ENCODE measurements at regions not wholly inside any gene's neighbourhood (a gene's known extent, or its start where the extent isn't known, plus 50 kb on each side); places are given as distances from the start of the nearest gene placed in this dataset.
A peak's percentile ranks its signal among the peaks of the same experiment; 100 is the strongest.
"Not testable (repeated sequence)": the region's sequence is repeated elsewhere in the genome, so short reads cannot be mapped to it uniquely, and the experiment has no call there.

DNA sequence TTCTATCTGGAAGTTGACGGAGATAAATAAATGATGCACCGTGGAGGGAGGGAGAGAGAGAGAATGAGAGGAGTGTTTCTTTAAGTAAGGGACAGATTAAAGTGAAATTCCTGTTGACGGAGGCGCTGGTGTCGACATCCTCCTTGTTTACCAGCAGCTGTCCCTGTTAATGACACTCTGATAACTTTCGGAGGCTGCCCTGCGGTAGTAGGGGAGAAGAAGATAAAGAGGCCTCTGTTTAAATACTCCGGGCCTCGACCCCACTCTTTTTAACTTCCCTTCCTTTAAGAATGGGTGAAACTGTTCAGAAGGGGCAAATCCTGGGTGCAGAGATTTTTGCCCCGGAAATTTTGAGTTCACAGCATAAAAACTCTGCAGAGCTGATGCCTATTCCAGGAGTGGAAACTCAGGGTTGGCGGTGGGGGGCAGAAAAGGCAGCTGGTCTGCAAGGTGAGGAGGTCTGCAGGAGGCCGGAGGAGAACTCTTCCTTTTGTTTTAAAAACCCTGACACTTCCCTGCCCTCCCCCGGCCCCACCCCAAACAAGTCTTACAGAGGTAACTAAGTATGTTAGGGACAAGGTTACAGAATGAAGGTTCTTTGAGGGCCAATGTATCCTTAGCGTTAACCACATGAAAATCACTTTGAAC is 276.6 kb upstream of the NR2F2 start:
- Histone ChIP-seq H3K36me3 (ENCODE audit: control insufficient read depth, insufficient read depth, low read length) (no peaks in the 10 kb centered on the region), H3K4me2 (ENCODE audit: extremely low read depth, insufficient read depth, low read length) (peak overlapping the region; percentile 4), H4K20me1 (ENCODE audit: control insufficient read depth, extremely low read depth, insufficient read depth, low read length) (no peaks in the 10 kb centered on the region), H2AFZ (ENCODE audit: low read length) (peak overlapping the region; percentile 31), H3K9me3 (ENCODE audit: control insufficient read depth, insufficient read depth, low read depth, low read length) (no peaks in the 10 kb centered on the region), H3K4me1 (ENCODE audit: control insufficient read depth, extremely low read depth, insufficient read depth, low read length) (no peaks in the 10 kb centered on the region), H3K79me2 (ENCODE audit: control insufficient read depth, insufficient read depth, low read length) (no peaks in the 10 kb centered on the region), H3K27me3 (ENCODE audit: control insufficient read depth, insufficient read depth, low read length) (no peaks in the 10 kb centered on the region), H3K27ac (ENCODE audit: insufficient read depth, low read length) (no peak overlapping the region), H3K4me3 (replicated peaks in 1 of 4; ENCODE audit: control extremely low read depth in 1 of 4, insufficient read depth in 1 of 4, low read depth in 3 of 4, low read length in 4 of 4) (peak overlapping the region in 1 of 4 experiments; percentile 37), H3K9ac (ENCODE audit: insufficient read depth, low read length) (no peak overlapping the region)
- DNase-seq (ENCODE audit: low read depth in 2 of 2): peak in 1 of 2 donors; percentile 41
- no peak for TF ChIP-seq EZH2 (IDR thresholded peaks at IDR 0.05; ENCODE audit: low read length, missing control alignments)
- TF ChIP-seq, protein P1, sequence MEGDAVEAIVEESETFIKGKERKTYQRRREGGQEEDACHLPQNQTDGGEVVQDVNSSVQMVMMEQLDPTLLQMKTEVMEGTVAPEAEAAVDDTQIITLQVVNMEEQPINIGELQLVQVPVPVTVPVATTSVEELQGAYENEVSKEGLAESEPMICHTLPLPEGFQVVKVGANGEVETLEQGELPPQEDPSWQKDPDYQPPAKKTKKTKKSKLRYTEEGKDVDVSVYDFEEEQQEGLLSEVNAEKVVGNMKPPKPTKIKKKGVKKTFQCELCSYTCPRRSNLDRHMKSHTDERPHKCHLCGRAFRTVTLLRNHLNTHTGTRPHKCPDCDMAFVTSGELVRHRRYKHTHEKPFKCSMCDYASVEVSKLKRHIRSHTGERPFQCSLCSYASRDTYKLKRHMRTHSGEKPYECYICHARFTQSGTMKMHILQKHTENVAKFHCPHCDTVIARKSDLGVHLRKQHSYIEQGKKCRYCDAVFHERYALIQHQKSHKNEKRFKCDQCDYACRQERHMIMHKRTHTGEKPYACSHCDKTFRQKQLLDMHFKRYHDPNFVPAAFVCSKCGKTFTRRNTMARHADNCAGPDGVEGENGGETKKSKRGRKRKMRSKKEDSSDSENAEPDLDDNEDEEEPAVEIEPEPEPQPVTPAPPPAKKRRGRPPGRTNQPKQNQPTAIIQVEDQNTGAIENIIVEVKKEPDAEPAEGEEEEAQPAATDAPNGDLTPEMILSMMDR (conservative IDR thresholded peaks at IDR 0.05 in 1 of 2, IDR thresholded peaks at IDR 0.05 in 1 of 2; ENCODE audit: low read depth in 1 of 2, low read length in 2 of 2): no peak

DNA sequence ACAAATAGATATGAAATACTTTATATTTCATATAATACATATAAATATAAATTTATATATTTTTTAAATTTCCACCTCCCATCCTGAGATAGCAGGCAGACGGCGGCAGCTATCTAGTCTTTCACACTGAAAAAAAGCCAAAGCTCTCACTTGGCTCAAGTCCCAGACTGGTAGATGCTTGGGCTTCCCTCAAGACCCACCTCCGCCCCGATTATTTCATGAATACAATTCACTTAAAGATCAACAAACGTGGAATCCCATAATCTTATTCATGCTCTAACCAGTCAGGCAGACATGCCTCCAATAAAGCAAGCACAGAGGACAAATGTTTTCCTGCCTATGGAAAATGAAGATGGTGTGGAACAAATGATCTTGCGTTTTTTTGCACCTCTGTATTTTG is 275.9 kb upstream of the NR2F2 start:
- TF ChIP-seq, protein P1 (conservative IDR thresholded peaks at IDR 0.05 in 1 of 2, IDR thresholded peaks at IDR 0.05 in 1 of 2; ENCODE audit: low read depth in 1 of 2, low read length in 2 of 2): no peak
- TF ChIP-seq EZH2 (IDR thresholded peaks at IDR 0.05; ENCODE audit: low read length, missing control alignments): no peak
- no peak for DNase-seq (ENCODE audit: low read depth in 2 of 2)

DNA sequence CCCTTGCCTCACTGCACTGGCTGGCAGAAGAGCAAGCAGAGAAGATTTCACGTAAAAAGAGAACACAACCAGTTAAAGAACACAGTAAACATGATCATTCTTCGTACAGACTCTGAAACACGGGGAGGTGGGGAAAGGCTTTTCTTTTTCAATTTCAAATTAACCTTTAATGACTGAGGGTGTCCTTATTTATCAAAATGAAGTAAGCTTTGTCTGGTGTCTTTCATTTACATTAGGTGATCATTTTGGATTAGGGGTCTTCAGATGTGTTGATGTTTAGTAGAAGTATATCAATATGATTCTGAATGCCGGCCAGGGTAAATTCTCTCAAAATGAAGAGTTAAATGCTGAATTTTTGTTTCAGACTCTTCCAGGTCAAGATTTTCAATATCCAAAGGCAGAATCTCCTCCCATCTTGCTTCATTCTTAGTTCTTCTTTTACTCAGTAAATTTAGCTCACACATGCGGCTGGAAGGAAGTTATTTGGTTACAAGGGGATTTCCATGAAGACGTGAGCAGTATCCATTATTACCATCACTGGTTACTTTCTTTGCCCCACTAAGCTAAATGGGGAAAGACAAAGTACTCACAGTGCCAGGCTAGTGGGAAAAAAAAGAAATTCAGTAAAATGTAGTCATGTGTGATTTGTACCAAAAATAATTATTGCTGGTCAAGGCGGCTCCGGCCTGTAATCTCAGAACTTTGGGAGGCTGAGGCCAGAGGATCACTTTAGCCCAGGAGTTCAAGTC is 272.2 kb upstream of the NR2F2 start:
- no peak overlapping the region for H3K4me2 ChIP-seq (ENCODE audit: extremely low read depth, insufficient read depth, low read length)
- DNase-seq (ENCODE audit: low read depth in 2 of 2): no peak
- no peaks in the 10 kb centered on the region for H4K20me1 ChIP-seq (ENCODE audit: control insufficient read depth, extremely low read depth, insufficient read depth, low read length)
- no peaks in the 10 kb centered on the region for H3K9me3 ChIP-seq (ENCODE audit: control insufficient read depth, insufficient read depth, low read depth, low read length)
- no peak overlapping the region for H3K27ac ChIP-seq (ENCODE audit: insufficient read depth, low read length)
- no peak overlapping the region for H2AFZ ChIP-seq (ENCODE audit: low read length)
- no peak overlapping the region for H3K9ac ChIP-seq (ENCODE audit: insufficient read depth, low read length)
- H3K4me3 ChIP-seq (replicated peaks in 1 of 4; ENCODE audit: control extremely low read depth in 1 of 4, insufficient read depth in 1 of 4, low read depth in 3 of 4, low read length in 4 of 4): no peak overlapping the region
- H3K27me3 ChIP-seq (ENCODE audit: control insufficient read depth, insufficient read depth, low read length): no peaks in the 10 kb centered on the region
- H3K4me1 ChIP-seq (ENCODE audit: control insufficient read depth, extremely low read depth, insufficient read depth, low read length): no peaks in the 10 kb centered on the region
- no peaks in the 10 kb centered on the region for H3K36me3 ChIP-seq (ENCODE audit: control insufficient read depth, insufficient read depth, low read length)
- H3K79me2 ChIP-seq (ENCODE audit: control insufficient read depth, insufficient read depth, low read length): no peaks in the 10 kb centered on the region
- TF ChIP-seq, protein P1 (conservative IDR thresholded peaks at IDR 0.05 in 1 of 2, IDR thresholded peaks at IDR 0.05 in 1 of 2; ENCODE audit: low read depth in 1 of 2, low read length in 2 of 2): no peak
- TF ChIP-seq EZH2 (IDR thresholded peaks at IDR 0.05; ENCODE audit: low read length, missing control alignments): no peak

More for the DNA sequence above, 275.9 kb upstream of the NR2F2 start:
- Histone ChIP-seq H3K9ac (ENCODE audit: insufficient read depth, low read length) (no peak overlapping the region), H2AFZ (ENCODE audit: low read length) (no peak overlapping the region), H3K9me3 (ENCODE audit: control insufficient read depth, insufficient read depth, low read depth, low read length) (no peaks in the 10 kb centered on the region), H3K79me2 (ENCODE audit: control insufficient read depth, insufficient read depth, low read length) (no peaks in the 10 kb centered on the region), H3K36me3 (ENCODE audit: control insufficient read depth, insufficient read depth, low read length) (no peaks in the 10 kb centered on the region), H3K27ac (ENCODE audit: insufficient read depth, low read length) (no peak overlapping the region), H3K4me1 (ENCODE audit: control insufficient read depth, extremely low read depth, insufficient read depth, low read length) (no peaks in the 10 kb centered on the region), H3K4me3 (replicated peaks in 1 of 4; ENCODE audit: control extremely low read depth in 1 of 4, insufficient read depth in 1 of 4, low read depth in 3 of 4, low read length in 4 of 4) (no peak overlapping the region), H3K4me2 (ENCODE audit: extremely low read depth, insufficient read depth, low read length) (no peak overlapping the region), H3K27me3 (ENCODE audit: control insufficient read depth, insufficient read depth, low read length) (no peaks in the 10 kb centered on the region), H4K20me1 (ENCODE audit: control insufficient read depth, extremely low read depth, insufficient read depth, low read length) (no peaks in the 10 kb centered on the region)

DNA sequence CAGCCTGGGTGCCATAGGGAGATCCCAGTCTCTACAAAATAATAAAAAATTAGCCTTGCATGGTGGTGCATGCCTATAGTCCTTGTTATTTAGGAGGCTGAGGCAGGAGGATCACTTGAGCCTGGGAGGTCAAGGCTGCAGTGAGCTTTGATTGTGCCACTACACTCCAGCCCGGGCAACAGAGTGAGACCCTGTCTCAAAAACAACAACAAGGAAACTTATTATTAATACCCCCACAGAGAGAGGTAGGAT is 271.7 kb upstream of the NR2F2 start:
- not testable (repeated sequence) for DNase-seq (ENCODE audit: low read depth in 2 of 2); H4K20me1 ChIP-seq (ENCODE audit: control insufficient read depth, extremely low read depth, insufficient read depth, low read length); H3K9ac ChIP-seq (ENCODE audit: insufficient read depth, low read length); H3K4me1 ChIP-seq (ENCODE audit: control insufficient read depth, extremely low read depth, insufficient read depth, low read length); H3K27ac ChIP-seq (ENCODE audit: insufficient read depth, low read length); H3K79me2 ChIP-seq (ENCODE audit: control insufficient read depth, insufficient read depth, low read length); H2AFZ ChIP-seq (ENCODE audit: low read length); H3K4me3 ChIP-seq (replicated peaks in 1 of 4; ENCODE audit: control extremely low read depth in 1 of 4, insufficient read depth in 1 of 4, low read depth in 3 of 4, low read length in 4 of 4); H3K27me3 ChIP-seq (ENCODE audit: control insufficient read depth, insufficient read depth, low read length); H3K4me2 ChIP-seq (ENCODE audit: extremely low read depth, insufficient read depth, low read length); H3K9me3 ChIP-seq (ENCODE audit: control insufficient read depth, insufficient read depth, low read depth, low read length); H3K36me3 ChIP-seq (ENCODE audit: control insufficient read depth, insufficient read depth, low read length)

Data from fibroblast of lung (primary cell).